T-helper 1 cell (primary cell): ENCODE measurements at regions not wholly inside any gene's neighbourhood (a gene's known extent, or its start where the extent isn't known, plus 50 kb on each side); places are given as distances from the start of the nearest gene placed in this dataset.
A peak's percentile ranks its signal among the peaks of the same experiment; 100 is the strongest.

ENCODE experiments used
- DNase-seq, 5 donors: peaks; one replicate each; pipeline ENCODE4 v3.0.0-alpha.2; 2012 to 2020

DNA sequence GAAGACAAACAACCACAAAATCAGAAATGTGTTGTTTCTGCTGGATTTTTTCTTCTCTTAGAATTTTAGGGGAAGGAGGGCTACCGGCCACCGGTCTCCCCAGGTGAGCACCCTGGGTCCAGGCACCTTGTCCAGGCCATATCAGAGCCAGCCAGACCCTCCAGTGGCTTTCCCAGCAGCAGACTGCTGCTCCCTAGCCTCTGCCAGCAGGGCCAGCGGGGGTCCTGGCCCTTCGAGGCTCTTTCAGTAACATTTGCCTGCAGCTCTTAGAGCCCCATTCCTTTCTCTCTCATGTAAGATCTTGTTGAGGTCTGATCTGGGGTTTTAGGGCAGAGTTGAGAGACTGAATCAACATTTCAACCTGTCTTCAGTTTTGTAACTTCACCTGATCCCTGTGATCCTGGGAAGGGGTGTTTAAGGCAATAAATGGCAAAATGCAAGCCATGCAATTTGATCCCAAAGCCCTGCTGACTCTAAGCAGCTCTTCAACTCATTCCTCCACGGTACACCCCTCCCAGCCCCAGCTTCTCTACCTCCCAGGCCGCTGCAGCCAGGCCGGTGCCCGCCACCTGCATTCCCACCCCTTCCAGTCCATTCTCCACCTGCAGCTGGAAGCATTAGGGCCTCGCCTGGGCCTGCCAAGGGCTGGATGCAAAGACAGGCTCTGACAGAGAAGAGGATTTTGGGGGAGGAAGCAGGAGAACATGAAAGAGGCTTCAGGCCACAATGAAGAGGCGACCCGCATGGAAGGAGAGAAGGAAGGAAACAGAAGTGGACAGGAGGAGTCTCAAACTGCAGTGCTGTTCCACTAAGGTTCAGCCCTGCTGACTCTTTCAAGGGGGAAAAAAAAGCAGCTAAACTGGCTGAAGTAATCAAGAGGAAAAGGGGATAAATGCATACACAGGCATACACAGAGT lies 113.0 kb upstream of the FGF3 start:
- peak in 1 of 5 donors; percentile 2 for DNase-seq

DNA sequence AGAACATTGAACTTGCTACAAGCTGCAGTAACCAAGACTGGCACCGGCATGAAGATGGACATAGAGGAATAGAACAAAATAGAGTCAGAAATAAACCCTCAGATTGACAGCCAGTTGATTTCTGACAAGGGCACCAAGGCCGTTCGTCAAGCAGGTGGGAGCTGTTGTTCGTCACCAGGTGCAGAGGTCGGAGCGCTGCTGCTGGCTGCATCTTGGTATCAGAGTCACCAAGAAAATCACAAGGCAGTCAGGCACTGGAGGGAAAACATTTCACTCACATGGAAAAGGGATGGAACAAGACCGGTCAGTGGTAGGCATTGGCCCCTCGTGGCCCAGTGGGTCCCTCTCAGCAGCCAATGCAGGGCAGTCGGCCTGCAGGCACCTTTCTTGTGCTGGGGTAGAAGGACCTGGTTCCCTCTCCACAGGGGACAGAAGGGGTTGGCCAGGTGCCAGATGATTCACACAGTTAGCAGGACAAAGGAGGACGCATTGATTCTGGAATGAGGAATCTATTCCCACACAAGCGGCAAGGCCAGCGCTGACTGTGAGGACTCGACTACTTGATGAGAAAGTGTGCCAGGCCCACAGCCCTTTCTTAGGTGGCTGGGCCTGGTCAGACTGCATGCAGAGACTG lies 115.8 kb upstream of the FGF3 start:
- DNase-seq: peak in 1 of 5 donors; percentile 5

DNA sequence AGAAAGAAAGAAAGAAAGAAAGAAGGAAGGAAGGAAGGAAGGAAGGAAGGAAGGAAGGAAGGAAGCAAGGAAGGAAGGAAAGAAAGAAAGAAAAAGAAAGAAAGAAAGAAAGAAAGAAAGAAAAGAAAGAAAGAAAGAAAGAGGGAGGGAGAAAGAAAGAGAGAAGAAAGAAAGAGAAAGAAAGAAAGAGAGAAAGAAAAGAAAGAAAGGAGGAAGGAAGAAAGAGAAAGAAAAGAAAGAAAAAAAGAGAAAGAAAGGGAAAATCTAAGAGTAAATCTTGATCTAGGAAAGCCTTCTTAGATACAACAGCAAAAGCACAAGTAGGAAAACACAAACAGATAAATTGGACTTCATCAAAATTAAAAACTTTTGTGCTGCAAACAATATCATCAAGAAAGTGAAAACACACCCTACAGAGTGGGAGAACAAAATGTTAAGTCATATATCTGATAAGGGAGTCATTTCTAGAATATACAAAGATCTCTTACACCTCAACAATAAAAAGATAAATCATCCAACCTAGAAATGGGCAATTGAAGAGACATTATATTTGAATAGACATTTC lies 116.8 kb upstream of the FGF3 start:
- DNase-seq: no peak

GRCh38 chr11:69936771-69937170 lies 117.6 kb upstream of the FGF3 start:
- DNase-seq: no peak

- no peak for DNase-seq
These were observed 119.0 kb upstream of the FGF3 start for GRCh38 chr11:69938206-69938605.

DNA sequence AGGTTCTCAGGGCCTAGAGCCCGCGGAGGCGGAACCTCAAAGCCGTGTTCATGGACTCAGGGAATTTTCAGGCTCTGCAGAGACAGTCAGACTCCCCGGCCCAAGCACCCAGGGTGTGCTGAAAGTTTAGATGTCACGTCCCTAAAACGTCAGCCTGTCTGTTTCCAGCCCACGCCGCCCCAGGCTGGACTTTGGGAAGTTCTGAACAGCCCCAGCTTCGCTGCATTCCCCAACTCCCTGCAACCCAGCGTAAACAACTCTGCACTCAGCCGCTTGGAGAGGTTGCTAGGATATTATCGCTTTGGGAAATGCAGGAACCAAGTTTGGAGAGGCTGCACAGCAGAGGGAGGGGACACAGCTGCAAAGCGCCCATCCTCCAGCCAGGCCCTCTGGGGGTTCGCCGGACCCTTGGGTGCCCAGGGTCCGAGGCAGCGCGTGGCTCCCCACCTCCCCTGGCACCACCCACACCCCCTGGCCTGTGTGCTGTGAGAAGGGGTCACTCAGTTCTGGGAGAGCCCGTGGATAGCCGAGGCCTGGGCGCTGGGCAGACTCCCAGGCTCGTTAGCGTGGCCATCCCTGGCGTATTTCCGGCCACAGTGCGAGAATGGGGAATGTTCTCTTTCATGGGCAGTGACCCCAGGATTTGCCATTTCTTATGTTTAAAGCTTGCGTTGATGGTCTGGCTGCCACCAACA lies 120.5 kb upstream of the FGF3 start:
- no peak for DNase-seq

DNA sequence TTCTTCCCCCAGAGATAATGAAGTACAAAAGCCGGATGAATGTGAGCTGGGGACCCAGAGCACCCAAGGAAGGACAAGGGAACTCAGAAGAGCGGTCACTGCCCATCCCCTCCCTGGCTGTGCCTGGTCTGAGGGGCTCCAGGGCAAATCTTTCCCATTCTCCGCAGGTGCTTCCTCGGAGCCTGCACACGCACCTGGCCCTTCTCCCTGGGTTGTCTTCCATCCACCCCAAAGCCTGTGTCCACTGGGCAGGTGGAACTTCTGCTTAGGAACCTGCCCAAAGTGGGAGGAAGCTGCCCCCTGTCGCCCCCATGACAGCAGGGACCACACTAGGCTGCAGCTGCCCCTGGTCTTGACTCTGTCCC lies 121.0 kb upstream of the FGF3 start:
- DNase-seq: no peak

DNA sequence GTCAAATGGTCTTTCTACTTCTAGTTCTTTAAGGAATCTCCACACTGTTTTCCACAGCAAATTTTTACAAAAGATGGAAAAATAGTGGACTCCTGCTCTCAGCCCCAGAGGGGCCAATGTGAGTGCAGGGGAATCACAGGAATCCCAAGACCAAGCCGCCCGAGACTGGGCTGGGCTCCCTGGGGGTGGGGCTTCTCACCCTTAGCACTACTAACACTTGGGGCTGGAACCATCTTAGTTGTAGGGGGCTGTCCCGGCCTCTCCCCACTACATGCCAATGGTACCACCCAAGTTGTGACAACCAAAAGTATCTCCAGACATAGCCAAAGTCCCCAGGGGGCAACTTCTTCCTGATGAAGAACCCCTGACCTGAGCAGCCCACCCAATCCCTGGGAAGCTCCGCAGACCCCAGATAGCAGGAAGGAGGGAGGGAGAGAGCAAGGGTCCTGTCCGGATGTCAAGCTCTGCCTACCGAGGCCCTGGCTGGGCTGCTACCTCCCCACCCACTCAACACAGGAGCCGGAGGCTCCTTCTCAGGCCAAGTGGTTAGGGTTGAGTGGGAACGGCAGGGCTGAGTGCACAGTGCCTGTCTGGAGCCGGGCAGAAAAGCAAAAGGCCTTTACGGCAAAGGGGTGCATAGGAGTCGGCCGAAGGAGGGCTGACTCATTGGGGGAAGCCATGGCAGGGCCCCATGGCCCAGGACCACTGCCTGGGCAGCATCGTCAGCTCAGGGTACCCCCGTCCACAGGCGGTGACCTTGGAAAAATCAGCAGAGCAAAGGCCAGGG lies 122.5 kb upstream of the FGF3 start:
- peak in 1 of 5 donors; percentile 4 for DNase-seq

GRCh38 chr11:69942333-69942820 lies 123.2 kb upstream of the FGF3 start:
- no peak for DNase-seq

- no peak for DNase-seq
These were observed 123.8 kb upstream of the FGF3 start for GRCh38 chr11:69943066-69943465.

DNA sequence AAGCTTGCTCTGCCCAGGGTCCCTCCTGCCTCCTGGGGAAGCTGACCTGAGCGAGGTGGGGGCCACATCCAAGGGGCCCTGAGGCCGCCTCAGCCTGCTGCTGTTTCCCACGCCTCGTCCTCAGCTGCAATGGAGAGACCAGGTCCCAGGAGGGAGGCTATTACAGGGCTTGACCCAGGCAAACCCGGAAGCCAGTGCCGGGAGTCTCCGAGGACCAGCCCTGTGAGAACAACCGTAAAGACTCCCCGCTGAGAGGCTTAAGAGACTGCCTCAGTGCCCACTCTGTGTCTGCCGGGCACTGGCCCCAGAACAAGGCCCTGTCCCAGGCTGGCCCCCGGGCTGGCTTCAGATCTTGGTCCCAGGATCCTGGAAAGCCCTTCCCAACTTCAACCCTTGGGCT lies 124.3 kb upstream of the FGF3 start:
- DNase-seq: no peak

- DNase-seq: no peak
These were observed 125.1 kb upstream of the FGF3 start for GRCh38 chr11:69944146-69944795.

- no peak for DNase-seq
These were observed 125.9 kb upstream of the FGF3 start for GRCh38 chr11:69945157-69945556.

- DNase-seq: no peak
These were observed 128.0 kb upstream of the FGF3 start for GRCh38 chr11:69947059-69947792.

- DNase-seq: no peak
These were observed 128.6 kb upstream of the FGF3 start for GRCh38 chr11:69947793-69948255.

- no peak for DNase-seq
These were observed 129.3 kb upstream of the FGF3 start for GRCh38 chr11:69948256-69949141.

GRCh38 chr11:69949327-69949726 lies 128.8 kb upstream of the ANO1 start:
- no peak for DNase-seq

- DNase-seq: no peak
These were observed 128.0 kb upstream of the ANO1 start for GRCh38 chr11:69950120-69950519.

GRCh38 chr11:69950621-69951020 lies 127.5 kb upstream of the ANO1 start:
- DNase-seq: no peak

- no peak for DNase-seq
These were observed 126.3 kb upstream of the ANO1 start for GRCh38 chr11:69951821-69952220.
